ENCODE measurements at regions not wholly inside any gene's neighbourhood (a gene's known extent, or its start where the extent isn't known, plus 50 kb on each side); places are given as distances from the start of the nearest gene placed in this dataset.

DNA sequence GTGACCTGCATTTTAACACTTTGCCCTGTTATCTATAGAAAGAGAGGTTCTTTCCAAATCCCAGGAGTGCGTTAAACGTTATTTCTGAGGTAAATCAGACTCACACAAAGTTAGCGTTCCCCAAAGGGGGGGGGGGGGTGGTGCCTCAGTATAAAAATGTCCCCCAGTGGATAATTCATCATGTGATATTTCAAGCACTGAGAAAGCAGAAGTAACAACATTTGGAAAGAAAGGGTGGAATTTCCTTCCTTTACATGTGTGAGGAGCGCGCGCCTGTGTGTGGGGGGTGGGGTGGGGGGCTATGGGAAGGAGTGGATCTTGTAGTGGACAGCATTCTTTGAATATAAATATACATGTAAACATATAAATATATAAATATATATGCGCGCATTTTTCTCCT, 630.9 kb downstream of the NYAP2 start:
- Mint-ChIP-seq H3K4me3 (peak overlapping the region; percentile 30), H3K4me1 (peaks cover 27% of the 10 kb centered on the region), H3K9me3 (peaks cover 3% of the 10 kb centered on the region), H3K27ac (peak overlapping the region; percentile 43), H3K27me3 (peaks cover 24% of the 10 kb centered on the region), H3K36me3 (no peaks in the 10 kb centered on the region)
- no peak for ATAC-seq

- H3K27ac Mint-ChIP-seq: no peak overlapping the region
- no peaks in the 10 kb centered on the region for H3K4me1 Mint-ChIP-seq
- peaks cover 6% of the 10 kb centered on the region for H3K9me3 Mint-ChIP-seq
- H3K4me3 Mint-ChIP-seq: no peak overlapping the region
- ATAC-seq: no peak
- H3K36me3 Mint-ChIP-seq: no peaks in the 10 kb centered on the region
- H3K27me3 Mint-ChIP-seq: no peaks in the 10 kb centered on the region
Observed at GRCh38 chr2:226023946-226024345, 624.4 kb downstream of the NYAP2 start.

GRCh38 chr2:226023383-226023782, 623.9 kb downstream of the NYAP2 start:
- ATAC-seq: no peak
- Mint-ChIP-seq H3K4me3 (no peak overlapping the region), H3K27ac (no peak overlapping the region)

GRCh38 chr2:226020956-226021355, 621.4 kb downstream of the NYAP2 start:
- Mint-ChIP-seq H3K4me1 (no peaks in the 10 kb centered on the region), H3K9me3 (peaks cover 8% of the 10 kb centered on the region), H3K27me3 (no peaks in the 10 kb centered on the region), H3K36me3 (no peaks in the 10 kb centered on the region), H3K4me3 (no peak overlapping the region), H3K27ac (no peak overlapping the region)
- no peak for ATAC-seq

More at GRCh38 chr2:226023383-226023782, 623.9 kb downstream of the NYAP2 start:
- H3K36me3 Mint-ChIP-seq: no peaks in the 10 kb centered on the region
- no peaks in the 10 kb centered on the region for H3K27me3 Mint-ChIP-seq
- no peaks in the 10 kb centered on the region for H3K4me1 Mint-ChIP-seq
- peaks cover 7% of the 10 kb centered on the region for H3K9me3 Mint-ChIP-seq

DNA sequence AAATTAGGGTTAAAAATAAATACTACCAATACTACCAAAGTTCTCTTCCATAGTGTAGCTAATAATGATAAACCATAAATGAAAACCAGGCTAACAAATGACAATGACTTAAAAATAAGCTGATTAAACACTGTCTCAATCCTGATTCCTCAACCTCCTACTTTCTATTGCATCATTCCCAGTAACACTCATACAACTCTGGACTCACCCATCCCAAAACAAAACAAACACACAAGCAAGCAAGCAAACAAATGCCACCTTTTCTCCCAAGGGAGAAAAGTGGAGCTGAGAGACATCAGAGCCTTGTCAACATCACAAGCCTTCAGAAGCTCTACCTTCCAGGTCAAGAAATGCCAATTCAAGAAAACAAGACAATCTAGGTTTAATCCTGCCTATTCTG, 620.7 kb downstream of the NYAP2 start:
- H3K4me3 Mint-ChIP-seq: no peak overlapping the region
- H3K9me3 Mint-ChIP-seq: peaks cover 8% of the 10 kb centered on the region
- no peak overlapping the region for H3K27ac Mint-ChIP-seq
- no peaks in the 10 kb centered on the region for H3K4me1 Mint-ChIP-seq
- no peaks in the 10 kb centered on the region for H3K27me3 Mint-ChIP-seq
- no peaks in the 10 kb centered on the region for H3K36me3 Mint-ChIP-seq
- no peak for ATAC-seq

DNA sequence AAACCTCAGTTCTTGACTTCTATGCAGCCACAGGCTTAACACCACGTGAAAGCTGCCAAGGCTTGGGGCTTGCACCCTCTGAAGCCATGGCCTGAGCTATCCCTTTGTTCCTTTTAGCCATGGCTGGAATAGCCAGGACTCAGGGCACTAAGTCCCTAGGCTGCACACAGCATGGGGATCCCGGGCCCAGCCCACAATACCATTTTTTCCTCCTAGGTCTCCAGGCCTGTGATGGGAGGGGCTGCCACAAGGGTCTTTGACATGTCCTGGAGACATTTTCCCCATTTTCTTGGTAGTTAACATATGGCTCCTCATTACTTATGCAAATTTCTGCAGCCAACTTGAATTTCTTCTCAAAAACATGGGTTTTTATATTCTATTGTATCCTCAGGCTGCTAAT, 619.1 kb downstream of the NYAP2 start:
- Mint-ChIP-seq H3K9me3 (peaks cover 8% of the 10 kb centered on the region), H3K27ac (no peak overlapping the region), H3K4me3 (no peak overlapping the region), H3K4me1 (no peaks in the 10 kb centered on the region), H3K27me3 (no peaks in the 10 kb centered on the region), H3K36me3 (no peaks in the 10 kb centered on the region)
- no peak for ATAC-seq

- Mint-ChIP-seq H3K36me3 (no peaks in the 10 kb centered on the region), H3K9me3 (peaks cover 8% of the 10 kb centered on the region), H3K4me3 (no peak overlapping the region), H3K4me1 (no peaks in the 10 kb centered on the region), H3K27ac (no peak overlapping the region), H3K27me3 (no peaks in the 10 kb centered on the region)
- no peak for ATAC-seq
Observed at GRCh38 chr2:226017537-226017936, 618.0 kb downstream of the NYAP2 start.

DNA sequence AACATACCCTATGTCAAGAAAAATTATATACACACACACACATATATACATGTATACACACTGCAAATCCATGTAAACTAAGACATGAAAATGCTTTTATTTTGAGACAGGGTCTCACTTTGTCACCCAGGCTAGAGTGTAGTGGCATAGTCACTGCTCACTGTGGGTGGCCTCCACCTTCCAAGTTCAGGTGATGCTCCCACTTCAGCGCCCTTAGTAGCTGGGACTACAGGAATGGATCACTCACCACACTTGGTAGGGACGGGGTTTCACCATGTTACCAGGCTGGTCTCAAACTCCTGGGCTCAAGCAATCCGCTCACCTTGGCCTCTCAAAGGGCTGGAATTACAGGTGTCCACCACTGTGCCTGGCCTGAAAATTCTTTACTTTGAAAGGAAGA, 617.6 kb downstream of the NYAP2 start:
- no peak for ATAC-seq
- Mint-ChIP-seq H3K4me1 (no peaks in the 10 kb centered on the region), H3K4me3 (no peak overlapping the region), H3K9me3 (peaks cover 8% of the 10 kb centered on the region), H3K27me3 (no peaks in the 10 kb centered on the region), H3K27ac (no peak overlapping the region), H3K36me3 (no peaks in the 10 kb centered on the region)

DNA sequence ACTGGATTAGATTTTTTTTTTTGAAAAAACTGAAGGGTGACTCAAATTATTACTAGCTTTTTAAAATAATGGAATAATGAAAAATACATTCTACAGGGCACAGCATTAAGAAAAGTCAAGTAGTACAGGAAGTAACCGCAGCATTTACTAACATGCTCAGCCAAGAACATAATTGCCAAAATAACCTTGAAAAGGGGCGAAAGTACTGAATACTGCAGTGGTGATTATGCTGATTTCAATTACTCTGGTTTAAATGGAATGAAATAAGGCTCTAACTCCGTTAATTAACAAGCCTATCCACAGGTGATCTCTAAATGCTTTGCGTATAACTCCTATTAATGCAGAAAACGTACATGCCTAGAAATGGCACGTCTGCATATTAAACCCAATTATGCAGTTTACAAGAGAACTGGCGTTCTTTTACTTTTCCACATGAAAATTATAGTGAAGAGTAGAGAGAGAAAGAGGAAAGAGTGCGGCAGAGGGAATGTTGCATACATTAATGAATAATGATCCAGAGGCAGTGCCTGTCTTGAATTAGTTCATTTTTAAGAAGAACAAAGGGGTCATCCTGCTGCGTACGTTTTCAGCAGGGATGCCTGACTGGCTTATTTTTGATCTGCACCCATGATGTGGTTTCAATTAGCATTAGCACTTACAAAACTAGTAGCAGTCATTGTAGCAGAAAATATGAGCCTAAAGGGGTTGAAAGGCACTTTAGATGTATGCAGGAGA, 612.4 kb downstream of the NYAP2 start:
- H3K4me3 Mint-ChIP-seq: no peak overlapping the region
- H3K4me1 Mint-ChIP-seq: no peaks in the 10 kb centered on the region
- H3K27me3 Mint-ChIP-seq: peaks cover 16% of the 10 kb centered on the region
- no peaks in the 10 kb centered on the region for H3K9me3 Mint-ChIP-seq
- no peak for ATAC-seq
- H3K36me3 Mint-ChIP-seq: no peaks in the 10 kb centered on the region
- no peak overlapping the region for H3K27ac Mint-ChIP-seq

DNA sequence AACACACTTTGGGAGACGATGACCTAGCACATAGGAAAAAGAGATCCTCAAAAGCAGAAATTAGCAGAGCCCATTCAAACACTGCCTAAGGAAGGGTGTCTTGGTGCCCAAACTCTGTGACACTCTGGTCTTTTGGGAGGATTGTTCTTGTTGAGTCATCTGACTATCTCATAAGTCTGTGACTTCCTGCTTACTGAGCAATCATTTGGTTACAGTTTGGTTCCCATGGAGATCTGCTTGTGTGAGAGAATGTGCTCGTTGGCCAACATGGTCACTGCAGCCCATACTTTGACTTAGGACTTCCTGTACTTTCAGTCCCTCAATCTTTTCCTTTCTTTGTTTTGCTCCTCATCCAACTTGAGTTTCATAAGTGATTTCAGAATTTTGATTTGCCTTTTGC, 602.9 kb downstream of the NYAP2 start:
- peak; percentile 55 for ATAC-seq
- Mint-ChIP-seq H3K27ac (no peak overlapping the region), H3K36me3 (no peaks in the 10 kb centered on the region), H3K27me3 (no peaks in the 10 kb centered on the region), H3K4me3 (no peak overlapping the region), H3K9me3 (no peaks in the 10 kb centered on the region), H3K4me1 (no peaks in the 10 kb centered on the region)

DNA sequence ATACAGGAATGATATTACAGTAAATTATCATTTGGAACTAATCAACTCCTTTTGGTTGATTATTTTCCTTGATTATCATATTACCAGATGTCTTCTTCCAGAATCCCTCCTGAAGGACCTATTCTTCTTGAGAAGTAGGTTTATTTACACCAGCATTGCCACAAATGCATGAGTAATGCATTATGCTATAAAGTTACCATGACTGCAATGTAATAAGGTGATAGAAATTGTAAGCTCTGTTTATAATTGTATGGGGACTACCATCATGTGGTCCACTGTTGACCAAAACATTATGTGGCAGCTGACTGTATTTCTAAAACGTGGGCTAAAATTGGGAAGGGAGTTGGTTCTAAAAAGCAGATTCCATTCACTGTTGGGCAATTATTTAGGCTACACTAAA, 602.2 kb downstream of the NYAP2 start:
- Mint-ChIP-seq H3K9me3 (no peaks in the 10 kb centered on the region), H3K27ac (no peak overlapping the region), H3K27me3 (no peaks in the 10 kb centered on the region), H3K36me3 (no peaks in the 10 kb centered on the region), H3K4me3 (no peak overlapping the region), H3K4me1 (no peaks in the 10 kb centered on the region)
- ATAC-seq: no peak

DNA sequence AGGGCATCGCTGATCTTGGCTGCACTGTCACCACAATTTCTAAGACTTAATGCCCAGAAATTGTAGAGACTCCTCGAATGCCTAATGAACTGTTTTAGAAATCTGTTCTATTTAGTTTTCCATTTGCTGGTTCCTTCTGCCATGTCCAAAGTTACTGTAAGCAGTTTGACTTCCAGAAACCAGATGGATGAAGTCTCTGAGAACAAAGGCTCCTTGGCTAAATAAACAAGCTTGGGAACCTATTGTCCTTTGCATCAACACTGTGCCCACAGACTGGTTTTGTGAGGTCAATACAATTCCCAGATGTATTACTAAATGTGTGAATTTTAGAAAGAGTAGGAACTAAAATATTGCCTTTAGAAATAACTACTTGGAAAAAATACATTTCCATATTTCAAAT, 600.2 kb downstream of the NYAP2 start:
- Mint-ChIP-seq H3K4me3 (no peak overlapping the region), H3K4me1 (no peaks in the 10 kb centered on the region), H3K27me3 (no peaks in the 10 kb centered on the region), H3K36me3 (no peaks in the 10 kb centered on the region), H3K27ac (no peak overlapping the region), H3K9me3 (no peaks in the 10 kb centered on the region)
- no peak for ATAC-seq

- H3K4me1 Mint-ChIP-seq: no peaks in the 10 kb centered on the region
- H3K27me3 Mint-ChIP-seq: no peaks in the 10 kb centered on the region
- H3K27ac Mint-ChIP-seq: no peak overlapping the region
- H3K4me3 Mint-ChIP-seq: no peak overlapping the region
- H3K36me3 Mint-ChIP-seq: no peaks in the 10 kb centered on the region
- ATAC-seq: no peak
- no peaks in the 10 kb centered on the region for H3K9me3 Mint-ChIP-seq
Observed at GRCh38 chr2:225998653-225999052, 599.1 kb downstream of the NYAP2 start.

- Mint-ChIP-seq H3K4me3 (no peak overlapping the region), H3K4me1 (no peaks in the 10 kb centered on the region), H3K36me3 (no peaks in the 10 kb centered on the region), H3K27ac (no peak overlapping the region), H3K27me3 (no peaks in the 10 kb centered on the region), H3K9me3 (no peaks in the 10 kb centered on the region)
- no peak for ATAC-seq
Observed at GRCh38 chr2:225998116-225998515, 598.6 kb downstream of the NYAP2 start.

DNA sequence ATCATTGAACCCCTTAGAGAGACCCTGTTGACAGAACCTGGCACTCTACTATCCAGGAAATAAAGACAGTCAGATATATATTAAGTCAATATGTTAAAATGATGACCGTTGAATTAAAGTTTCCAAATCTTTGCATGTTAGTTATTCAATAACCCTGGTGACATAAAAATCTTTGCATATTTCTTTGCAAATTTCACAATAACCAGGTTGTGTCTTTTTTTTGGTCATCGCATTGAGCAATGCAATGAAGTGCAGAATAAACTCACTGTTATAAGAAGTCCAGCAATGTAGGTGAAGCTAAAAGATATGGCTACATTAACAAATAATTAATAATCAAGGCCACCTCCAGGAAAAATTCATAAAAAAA, 596.9 kb downstream of the NYAP2 start:
- no peaks in the 10 kb centered on the region for H3K9me3 Mint-ChIP-seq
- no peaks in the 10 kb centered on the region for H3K36me3 Mint-ChIP-seq
- no peak overlapping the region for H3K27ac Mint-ChIP-seq
- no peaks in the 10 kb centered on the region for H3K4me1 Mint-ChIP-seq
- no peaks in the 10 kb centered on the region for H3K27me3 Mint-ChIP-seq
- H3K4me3 Mint-ChIP-seq: no peak overlapping the region
- no peak for ATAC-seq

GRCh38 chr2:225995796-225996461, 596.4 kb downstream of the NYAP2 start:
- no peak overlapping the region for H3K27ac Mint-ChIP-seq

More at GRCh38 chr2:225995796-225996461, 596.4 kb downstream of the NYAP2 start:
- Mint-ChIP-seq H3K27me3 (no peaks in the 10 kb centered on the region), H3K36me3 (no peaks in the 10 kb centered on the region), H3K9me3 (no peaks in the 10 kb centered on the region), H3K4me1 (no peaks in the 10 kb centered on the region), H3K4me3 (no peak overlapping the region)
- no peak for ATAC-seq
